PC-3 (cell line): ENCODE measurements at regions not wholly inside any gene's neighbourhood (a gene's known extent, or its start where the extent isn't known, plus 50 kb on each side); places are given as distances from the start of the nearest gene placed in this dataset.

Experiments
- ATAC-seq: fragments of 200-7000 bp; cut with Tn5 transposase; 2 replicates; pipeline ENCODE4 v1.9.1; 2020; ENCODE audit warnings: mild to moderate bottlenecking, moderate library complexity
- BruUV-seq: library from RNA; stranded (reverse); fragments of 400-500 nt; replicated peaks from 2 replicates; lab custom pipeline; 2021; lab: Mats Ljungman, UMichigan
- CTCF ChIA-PET: fragments of 300-600 bp; sonication (Branson Sonifier 250); formaldehyde crosslinking; loops from one replicate; lab custom pipeline; 2022; ENCODE audit warnings: antibody characterized with exemption; lab: Charles Lee
- POLR2A ChIA-PET: fragments of 300-600 bp; sonication (Branson Sonifier 250); formaldehyde crosslinking; loops from one replicate; lab custom pipeline; 2022; ENCODE audit warnings: antibody characterized with exemption; ENCODE audit not compliant: unreplicated experiment; lab: Charles Lee
- DNase-seq: peaks from one replicate; pipeline ENCODE4 v3.0.0-alpha.2; 2015
- H2AFZ ChIP-seq: fragments of 300-600 bp; sonication (generic); 2 replicates; pipeline ENCODE4 v1.6.0; 2016; ENCODE audit warnings: antibody characterized with exemption, low read length
- H3F3A ChIP-seq: fragments of 300-600 bp; sonication (generic); one replicate; pipeline ENCODE4 v1.6.0; 2017; ENCODE audit warnings: antibody characterized with exemption, low read length, control low read depth, mild to moderate bottlenecking; ENCODE audit not compliant: unreplicated experiment
- H3K27ac ChIP-seq: fragments of 300-600 bp; sonication (generic); 2 replicates; pipeline ENCODE4 v1.5.1; 2016; ENCODE audit warnings: mild to moderate bottlenecking, low read length
- H3K27me3 ChIP-seq: fragments of 300-600 bp; sonication (generic); 2 replicates; pipeline ENCODE4 v1.6.1; 2016; ENCODE audit warnings: low read length, mixed read lengths
- H3K36me3 ChIP-seq: fragments of 300-600 bp; sonication (generic); 2 replicates; pipeline ENCODE4 v1.6.1; 2016; ENCODE audit warnings: low read depth, mixed run types, low read length, mixed read lengths
- H3K4me1 ChIP-seq: fragments of 300-600 bp; sonication (generic); 2 replicates; pipeline ENCODE4 v1.5.1; 2016; ENCODE audit warnings: low read length; ENCODE audit not compliant: insufficient read depth
- H3K4me2 ChIP-seq: fragments of 300-600 bp; sonication (generic); 2 replicates; pipeline ENCODE4 v1.6.0; 2016; ENCODE audit warnings: low read length
- H3K4me3 ChIP-seq: fragments of 300-600 bp; sonication (generic); 2 replicates; pipeline ENCODE4 v1.5.1; 2016; ENCODE audit warnings: mild to moderate bottlenecking, low read length, mixed read lengths
- H3K79me2 ChIP-seq: fragments of 300-600 bp; sonication (generic); 2 replicates; pipeline ENCODE4 v1.6.1; 2017; ENCODE audit warnings: low read length, mixed read lengths
- H3K9ac ChIP-seq: fragments of 300-600 bp; sonication (generic); 2 replicates; pipeline ENCODE4 v1.6.0; 2016; ENCODE audit warnings: mild to moderate bottlenecking, low read length
- H3K9me2 ChIP-seq: fragments of 300-600 bp; sonication (generic); replicated peaks from 2 replicates; pipeline ENCODE4 v1.6.1; 2016; ENCODE audit warnings: mixed run types, low read length, mixed read lengths
- H3K9me3 ChIP-seq: fragments of 300-600 bp; sonication (generic); 2 replicates; pipeline ENCODE4 v1.6.1; 2016; ENCODE audit warnings: low read length, mixed read lengths
- H4K20me1 ChIP-seq: fragments of 300-600 bp; sonication (generic); 2 replicates; pipeline ENCODE4 v1.6.1; 2016; ENCODE audit warnings: low read length, mixed read lengths
- CTCF ChIP-seq: fragments of 300-600 bp; sonication (generic); conservative IDR thresholded peaks from 2 replicates; pipeline ENCODE4 v1.5.1; 2017; ENCODE audit warnings: antibody characterized with exemption, low read depth, mild to moderate bottlenecking, low read length
- EZH2 ChIP-seq: fragments of 300-600 bp; sonication (generic); IDR thresholded peaks from one replicate; pipeline ENCODE4 v1.6.1; 2017; ENCODE audit warnings: antibody characterized with exemption, mild to moderate bottlenecking, low read length; ENCODE audit not compliant: unreplicated experiment
- EZH2phosphoT487 ChIP-seq: fragments of 300-600 bp; sonication (generic); IDR thresholded peaks from 2 replicates; pipeline ENCODE4 v1.6.1; 2018; ENCODE audit warnings: mild to moderate bottlenecking, antibody characterized with exemption, low read length, borderline replicate concordance
- intact Hi-C: fragments of 100-400 bp; cut with micrococcal nuclease; formaldehyde crosslinking; loops from 2 replicates; pipeline ENCODE4 v1.9.0; 2023

DNA sequence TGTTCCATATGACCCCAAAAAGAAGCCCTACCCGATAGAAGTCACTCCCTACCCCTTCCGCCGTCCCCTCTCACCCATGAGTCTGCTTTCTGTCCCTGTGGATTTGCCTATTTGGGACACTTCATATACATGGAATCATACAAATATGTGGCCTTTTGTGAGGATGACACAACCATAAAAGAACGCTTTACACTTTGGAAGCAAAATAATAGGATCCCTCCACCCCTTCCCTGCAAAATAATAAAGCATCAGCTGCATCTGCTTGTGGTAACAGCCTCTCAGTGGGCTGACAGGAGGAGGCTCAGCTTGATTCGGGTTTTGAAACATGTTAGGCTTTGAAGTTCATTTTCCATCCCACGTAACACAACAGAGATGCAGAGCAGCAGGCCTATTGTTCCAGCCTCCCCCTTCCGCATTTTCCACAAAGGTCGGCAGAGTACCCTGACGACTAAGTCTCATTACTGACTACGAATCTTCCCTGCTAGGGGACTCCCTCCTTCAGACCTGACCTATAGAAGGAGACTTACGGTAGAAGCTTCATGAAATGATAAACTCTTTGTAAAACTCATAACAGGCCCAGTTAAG lies 99.1 kb downstream of the ALDH8A1 start:
- Histone ChIP-seq H2AFZ (no peak overlapping the region), H3K9me3 (no peaks in the 10 kb centered on the region), H3K9me2 (no peaks in the 10 kb centered on the region), H3F3A (no peaks in the 10 kb centered on the region), H4K20me1 (no peaks in the 10 kb centered on the region), H3K27me3 (no peaks in the 10 kb centered on the region), H3K27ac (no peak overlapping the region), H3K79me2 (no peaks in the 10 kb centered on the region), H3K36me3 (no peaks in the 10 kb centered on the region), H3K4me3 (no peak overlapping the region), H3K4me1 (peaks cover 12% of the 10 kb centered on the region), H3K4me2 (no peak overlapping the region), H3K9ac (no peak overlapping the region)
- CTCF ChIA-PET, result interaction anchor here (0.6 kb wide), 1 partner anchor 695 kb away, joined by 3 read pairs; no protein-coding TSS in a partner anchor
- ATAC-seq (no peak), DNase-seq (no peak)
- TF ChIP-seq CTCF, result no peak
- no peak for TF ChIP-seq EZH2
- TF ChIP-seq EZH2phosphoT487, result no peak
- no TSS peak for BruUV-seq
- intact Hi-C loops, result no loop called here
- POLR2A ChIA-PET, result no interaction called here

DNA sequence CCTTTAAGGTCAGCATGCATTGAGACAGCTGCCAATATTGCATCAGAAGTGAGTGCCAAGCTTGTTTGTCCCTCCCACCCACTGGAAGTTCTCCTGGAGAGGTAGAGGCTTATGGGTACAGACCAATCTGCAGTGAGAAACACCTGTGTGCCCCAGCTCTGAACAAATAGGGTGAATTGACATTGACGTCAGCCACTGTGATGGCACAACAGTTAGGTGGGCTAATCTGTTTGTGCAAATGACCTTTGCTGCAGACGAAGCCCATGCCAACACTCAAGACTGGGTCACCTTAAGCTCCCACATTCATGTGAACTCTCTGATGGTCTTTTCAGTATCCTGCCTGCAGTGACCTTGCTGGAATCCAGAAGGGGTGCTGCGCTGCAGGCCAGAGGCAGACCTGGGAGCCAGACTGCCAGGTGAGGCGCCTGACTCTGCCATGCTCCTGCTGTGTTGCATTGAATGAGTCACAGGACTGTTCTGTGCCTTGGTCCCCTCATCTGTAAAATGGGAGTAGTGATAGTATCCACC lies 99.9 kb downstream of the ALDH8A1 start:
- Histone ChIP-seq H3K4me3 (no peak overlapping the region), H3K4me1 (peaks cover 12% of the 10 kb centered on the region), H4K20me1 (no peaks in the 10 kb centered on the region), H3K9me3 (no peaks in the 10 kb centered on the region), H3K27ac (no peak overlapping the region), H3F3A (no peaks in the 10 kb centered on the region), H3K36me3 (no peaks in the 10 kb centered on the region), H2AFZ (no peak overlapping the region), H3K4me2 (no peak overlapping the region), H3K9me2 (no peaks in the 10 kb centered on the region), H3K79me2 (no peaks in the 10 kb centered on the region), H3K9ac (no peak overlapping the region), H3K27me3 (no peaks in the 10 kb centered on the region)
- TF ChIP-seq EZH2 (no peak), EZH2phosphoT487 (no peak), CTCF (no peak)
- ChIA-PET CTCF (interaction anchor here (0.6 kb wide), 1 partner anchor 694 kb away, joined by 3 read pairs; no protein-coding TSS in a partner anchor), POLR2A (no interaction called here)
- no TSS peak for BruUV-seq
- ATAC-seq, result no peak
- intact Hi-C loops, result no loop called here
- DNase-seq, result no peak

DNA sequence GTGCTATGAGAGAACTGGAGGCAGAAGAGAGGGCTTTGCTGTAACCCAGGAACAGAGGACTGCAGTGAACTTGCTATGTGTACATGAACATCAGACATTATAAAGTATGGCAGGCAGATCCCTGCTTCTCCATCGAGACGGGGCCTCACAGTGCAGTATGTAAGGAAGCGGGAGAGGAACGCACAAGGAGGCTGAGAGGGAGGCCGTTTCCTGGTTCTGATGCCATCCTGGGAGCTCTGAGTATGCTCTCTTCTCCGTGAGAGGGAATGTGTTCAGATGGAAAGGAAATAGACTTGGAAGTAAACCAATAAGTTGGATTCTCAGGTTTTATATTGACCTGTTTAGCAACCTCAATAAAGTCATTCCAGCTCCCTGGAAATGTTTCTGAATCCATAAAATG lies 101.8 kb downstream of the ALDH8A1 start:
- no peaks in the 10 kb centered on the region for H3F3A ChIP-seq
- ChIA-PET POLR2A (no interaction called here), CTCF (no interaction called here)
- no peak for TF ChIP-seq EZH2
- no peak for TF ChIP-seq EZH2phosphoT487
- no peak for TF ChIP-seq CTCF
- no peaks in the 10 kb centered on the region for H3K9me2 ChIP-seq
- no peak overlapping the region for H3K4me2 ChIP-seq
- no peaks in the 10 kb centered on the region for H4K20me1 ChIP-seq
- H3K27ac ChIP-seq, result no peak overlapping the region
- DNase-seq (no peak), ATAC-seq (no peak)
- no peaks in the 10 kb centered on the region for H3K9me3 ChIP-seq
- H2AFZ ChIP-seq, result no peak overlapping the region
- H3K79me2 ChIP-seq, result no peaks in the 10 kb centered on the region
- H3K4me1 ChIP-seq, result peaks cover 1% of the 10 kb centered on the region; the same call in 1 of the 2 replicates
- no TSS peak for BruUV-seq
- intact Hi-C loops, result no loop called here
- no peak overlapping the region for H3K4me3 ChIP-seq
- no peaks in the 10 kb centered on the region for H3K36me3 ChIP-seq
- no peaks in the 10 kb centered on the region for H3K27me3 ChIP-seq
- no peak overlapping the region for H3K9ac ChIP-seq
